Loucy (cell line): ENCODE measurements at regions not wholly inside any gene's neighbourhood (a gene's known extent, or its start where the extent isn't known, plus 50 kb on each side); places are given as distances from the start of the nearest gene placed in this dataset.

Source experiments
- H2AFZ ChIP-seq: fragments of 200-600 bp; sonication (generic); 2 replicates; pipeline ENCODE4 v1.6.0; 2016; ENCODE audit warnings: antibody characterized with exemption, mild to moderate bottlenecking, low read length, moderate library complexity
- H3F3A ChIP-seq: fragments of 200-600 bp; 2 replicates; pipeline ENCODE4 v1.6.0; 2016; ENCODE audit warnings: antibody characterized with exemption, low read depth, mild to moderate bottlenecking
- H3K27me3 ChIP-seq: fragments of 200-600 bp; sonication (generic); 2 replicates; pipeline ENCODE4 v1.6.1; 2014; ENCODE audit warnings: low read length, mild to moderate bottlenecking; ENCODE audit not compliant: insufficient read depth, poor library complexity, severe bottlenecking
- H3K36me3 ChIP-seq: fragments of 200-600 bp; sonication (generic); 2 replicates; pipeline ENCODE4 v1.6.1; 2016; ENCODE audit warnings: low read length; ENCODE audit not compliant: insufficient read depth
- H3K4me1 ChIP-seq: fragments of 200-600 bp; sonication (generic); 2 replicates; pipeline ENCODE4 v1.5.1; 2014; ENCODE audit warnings: low read length, mild to moderate bottlenecking; ENCODE audit not compliant: insufficient read depth, poor library complexity, severe bottlenecking
- H3K4me2 ChIP-seq: fragments of 200-600 bp; sonication (generic); 2 replicates; pipeline ENCODE4 v1.6.0; 2014; ENCODE audit warnings: antibody characterized with exemption, low read length, low read depth, mild to moderate bottlenecking; ENCODE audit not compliant: poor library complexity, severe bottlenecking
- H3K4me3 ChIP-seq: fragments of 200-600 bp; sonication (generic); 2 replicates; pipeline ENCODE4 v1.5.1; 2014; ENCODE audit warnings: low read length, mild to moderate bottlenecking, mixed read lengths; ENCODE audit not compliant: poor library complexity, severe bottlenecking
- H3K79me2 ChIP-seq: fragments of 200-600 bp; sonication (generic); 2 replicates; pipeline ENCODE4 v1.6.1; 2014; ENCODE audit warnings: low read length; ENCODE audit not compliant: insufficient read depth
- H3K9ac ChIP-seq: fragments of 200-600 bp; sonication (generic); 2 replicates; pipeline ENCODE4 v1.6.0; 2014; ENCODE audit warnings: mild to moderate bottlenecking, low read depth, low read length, moderate library complexity; ENCODE audit not compliant: poor library complexity, severe bottlenecking
- H3K9me2 ChIP-seq: fragments of 200-600 bp; sonication (generic); replicated peaks from 2 replicates; pipeline ENCODE4 v1.6.1; 2016; ENCODE audit warnings: low read depth, low read length, mixed read lengths
- H3K9me3 ChIP-seq: fragments of 200-600 bp; sonication (generic); 2 replicates; pipeline ENCODE4 v1.6.1; 2014; ENCODE audit warnings: mild to moderate bottlenecking, antibody characterized with exemption, low read length, low read depth; ENCODE audit not compliant: insufficient read depth
- H4K20me1 ChIP-seq: fragments of 200-600 bp; sonication (generic); 2 replicates; pipeline ENCODE4 v1.6.0; 2014; ENCODE audit warnings: antibody characterized with exemption, low read length, mild to moderate bottlenecking; ENCODE audit not compliant: insufficient read depth, poor library complexity, severe bottlenecking
- EZH2phosphoT487 ChIP-seq: fragments of 200-600 bp; IDR thresholded peaks from 2 replicates; pipeline ENCODE4 v1.6.1; 2018; ENCODE audit warnings: antibody characterized with exemption, mild to moderate bottlenecking, moderate library complexity, borderline replicate concordance
- TF ChIP-seq, protein P1 (sequence below): fragments of 200-600 bp; sonication (generic); conservative IDR thresholded peaks from 2 replicates; pipeline ENCODE4 v1.5.1; 2014; ENCODE audit warnings: mild to moderate bottlenecking, antibody characterized with exemption, low read length

DNA sequence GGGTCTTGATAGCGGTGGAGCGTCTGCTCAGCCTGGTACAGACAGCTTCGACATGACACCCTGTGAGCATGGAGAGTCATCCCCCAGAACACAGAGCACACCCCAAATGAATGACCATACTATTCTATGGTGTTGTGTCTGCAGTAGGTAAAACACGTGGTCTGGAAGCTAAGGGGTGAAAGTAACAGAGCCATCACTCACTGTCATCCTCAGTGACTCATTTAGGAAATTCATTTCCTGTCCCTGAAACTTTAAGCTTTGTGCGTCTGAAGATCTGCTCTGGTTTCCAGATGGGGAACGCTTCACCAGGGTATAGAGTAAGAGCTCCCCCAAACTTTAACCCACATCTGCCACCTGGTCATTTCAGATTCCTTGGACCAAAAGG, 94.8 kb upstream of the DISP3 start:
- no peaks in the 10 kb centered on the region for H3K9me2 ChIP-seq
- H3K4me3 ChIP-seq, result peak overlapping the region; percentile 50
- H4K20me1 ChIP-seq, result no peaks in the 10 kb centered on the region
- H3K79me2 ChIP-seq, result no peaks in the 10 kb centered on the region
- no peaks in the 10 kb centered on the region for H3K9me3 ChIP-seq
- peaks cover 22% of the 10 kb centered on the region for H3K4me1 ChIP-seq
- no peaks in the 10 kb centered on the region for H3K36me3 ChIP-seq
- H3K27me3 ChIP-seq, result no peaks in the 10 kb centered on the region
- H3F3A ChIP-seq, result no peaks in the 10 kb centered on the region
- peak overlapping the region; percentile 77 for H3K4me2 ChIP-seq
- TF ChIP-seq, protein P1, sequence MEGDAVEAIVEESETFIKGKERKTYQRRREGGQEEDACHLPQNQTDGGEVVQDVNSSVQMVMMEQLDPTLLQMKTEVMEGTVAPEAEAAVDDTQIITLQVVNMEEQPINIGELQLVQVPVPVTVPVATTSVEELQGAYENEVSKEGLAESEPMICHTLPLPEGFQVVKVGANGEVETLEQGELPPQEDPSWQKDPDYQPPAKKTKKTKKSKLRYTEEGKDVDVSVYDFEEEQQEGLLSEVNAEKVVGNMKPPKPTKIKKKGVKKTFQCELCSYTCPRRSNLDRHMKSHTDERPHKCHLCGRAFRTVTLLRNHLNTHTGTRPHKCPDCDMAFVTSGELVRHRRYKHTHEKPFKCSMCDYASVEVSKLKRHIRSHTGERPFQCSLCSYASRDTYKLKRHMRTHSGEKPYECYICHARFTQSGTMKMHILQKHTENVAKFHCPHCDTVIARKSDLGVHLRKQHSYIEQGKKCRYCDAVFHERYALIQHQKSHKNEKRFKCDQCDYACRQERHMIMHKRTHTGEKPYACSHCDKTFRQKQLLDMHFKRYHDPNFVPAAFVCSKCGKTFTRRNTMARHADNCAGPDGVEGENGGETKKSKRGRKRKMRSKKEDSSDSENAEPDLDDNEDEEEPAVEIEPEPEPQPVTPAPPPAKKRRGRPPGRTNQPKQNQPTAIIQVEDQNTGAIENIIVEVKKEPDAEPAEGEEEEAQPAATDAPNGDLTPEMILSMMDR, result no peak
- TF ChIP-seq EZH2phosphoT487, result no peak
- H3K9ac ChIP-seq, result peak overlapping the region; percentile 22
- H2AFZ ChIP-seq, result peak overlapping the region; percentile 32; the same call in 1 of the 2 replicates

DNA sequence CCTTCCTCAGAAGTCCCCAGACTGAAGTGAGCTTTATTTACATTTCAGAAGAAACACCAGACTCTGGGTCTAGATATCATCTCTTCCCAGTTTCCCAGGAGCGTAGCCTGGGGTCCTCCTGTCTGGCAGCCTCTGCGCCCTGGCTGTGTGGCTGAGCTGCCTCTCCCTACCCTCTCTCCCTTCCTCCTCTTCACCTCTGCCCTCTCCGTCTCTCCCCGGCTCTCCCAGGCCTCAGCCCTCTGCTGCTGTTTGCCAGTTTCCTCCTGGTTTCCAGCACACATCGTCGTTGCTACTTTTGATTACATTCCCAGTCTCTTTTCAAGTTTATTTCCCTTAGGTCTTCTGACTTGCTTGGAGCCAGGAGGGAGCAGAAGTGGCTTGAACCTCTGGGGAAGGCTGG, 91.1 kb upstream of the DISP3 start:
- no peak overlapping the region for H2AFZ ChIP-seq
- no peak overlapping the region for H3K4me3 ChIP-seq
- TF ChIP-seq, protein P1, result no peak
- no peak for TF ChIP-seq EZH2phosphoT487
- peaks cover 22% of the 10 kb centered on the region for H3K4me1 ChIP-seq
- no peak overlapping the region for H3K9ac ChIP-seq
- no peaks in the 10 kb centered on the region for H3K79me2 ChIP-seq
- H3K9me3 ChIP-seq, result no peaks in the 10 kb centered on the region
- H3K27me3 ChIP-seq, result no peaks in the 10 kb centered on the region
- no peak overlapping the region for H3K4me2 ChIP-seq
- no peaks in the 10 kb centered on the region for H3K36me3 ChIP-seq
- H3F3A ChIP-seq, result no peaks in the 10 kb centered on the region
- no peaks in the 10 kb centered on the region for H4K20me1 ChIP-seq
- no peaks in the 10 kb centered on the region for H3K9me2 ChIP-seq

DNA sequence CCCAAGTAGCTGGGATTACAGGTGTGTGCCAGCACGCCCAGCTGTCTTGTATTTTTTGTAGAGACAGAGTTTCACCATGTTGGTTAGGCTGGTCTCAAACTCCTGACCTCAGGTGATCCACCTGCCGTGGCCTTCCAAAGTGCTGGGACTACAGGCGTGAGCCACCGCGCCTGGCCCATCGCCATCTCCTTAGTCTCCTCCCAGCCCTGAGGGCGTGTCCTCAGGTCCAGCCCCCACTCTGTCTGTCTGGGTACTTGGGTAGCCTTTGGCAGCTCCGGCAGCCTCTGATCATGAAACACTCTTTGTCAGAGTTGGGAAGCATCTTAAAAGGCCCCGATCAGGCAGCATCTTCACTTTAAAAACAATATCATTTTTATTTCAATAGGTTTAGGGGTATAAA, 90.3 kb upstream of the DISP3 start:
- Histone ChIP-seq H3K9me2 (no peaks in the 10 kb centered on the region), H3K4me2 (no peak overlapping the region), H3F3A (no peaks in the 10 kb centered on the region), H3K4me3 (no peak overlapping the region), H4K20me1 (no peaks in the 10 kb centered on the region), H3K9ac (no peak overlapping the region), H3K4me1 (peaks cover 14% of the 10 kb centered on the region), H3K9me3 (no peaks in the 10 kb centered on the region), H2AFZ (no peak overlapping the region), H3K27me3 (no peaks in the 10 kb centered on the region), H3K36me3 (no peaks in the 10 kb centered on the region), H3K79me2 (no peaks in the 10 kb centered on the region)
- TF ChIP-seq EZH2phosphoT487, result no peak
- TF ChIP-seq, protein P1, result no peak
